ENCODE measurements at regions not wholly inside any gene's neighbourhood (a gene's known extent, or its start where the extent isn't known, plus 50 kb on each side); places are given as distances from the start of the nearest gene placed in this dataset.

DNA sequence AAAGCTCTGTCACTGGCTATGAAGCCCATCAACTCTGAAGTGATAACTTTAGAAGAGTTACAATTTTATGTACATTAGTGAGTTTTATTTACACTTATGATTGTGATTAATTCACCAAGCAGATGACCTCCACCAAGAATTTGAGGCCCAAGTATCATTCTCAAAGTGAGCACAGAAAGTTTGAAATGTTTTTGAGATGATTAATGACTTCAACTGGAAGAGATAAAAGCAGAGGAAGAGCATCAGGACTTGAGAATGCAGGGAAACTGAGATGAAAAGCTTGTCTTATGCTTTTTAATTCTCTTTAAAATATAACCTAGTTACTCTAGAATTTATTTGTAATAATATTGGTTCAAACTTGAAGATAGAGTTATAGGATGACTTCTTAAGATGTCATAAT, 112.8 kb upstream of the H2AZ1 start:
- TF ChIP-seq, protein P1, sequence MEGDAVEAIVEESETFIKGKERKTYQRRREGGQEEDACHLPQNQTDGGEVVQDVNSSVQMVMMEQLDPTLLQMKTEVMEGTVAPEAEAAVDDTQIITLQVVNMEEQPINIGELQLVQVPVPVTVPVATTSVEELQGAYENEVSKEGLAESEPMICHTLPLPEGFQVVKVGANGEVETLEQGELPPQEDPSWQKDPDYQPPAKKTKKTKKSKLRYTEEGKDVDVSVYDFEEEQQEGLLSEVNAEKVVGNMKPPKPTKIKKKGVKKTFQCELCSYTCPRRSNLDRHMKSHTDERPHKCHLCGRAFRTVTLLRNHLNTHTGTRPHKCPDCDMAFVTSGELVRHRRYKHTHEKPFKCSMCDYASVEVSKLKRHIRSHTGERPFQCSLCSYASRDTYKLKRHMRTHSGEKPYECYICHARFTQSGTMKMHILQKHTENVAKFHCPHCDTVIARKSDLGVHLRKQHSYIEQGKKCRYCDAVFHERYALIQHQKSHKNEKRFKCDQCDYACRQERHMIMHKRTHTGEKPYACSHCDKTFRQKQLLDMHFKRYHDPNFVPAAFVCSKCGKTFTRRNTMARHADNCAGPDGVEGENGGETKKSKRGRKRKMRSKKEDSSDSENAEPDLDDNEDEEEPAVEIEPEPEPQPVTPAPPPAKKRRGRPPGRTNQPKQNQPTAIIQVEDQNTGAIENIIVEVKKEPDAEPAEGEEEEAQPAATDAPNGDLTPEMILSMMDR (IDR thresholded peaks at IDR 0.05), result no peak
- no peak for TF ChIP-seq POLR2A (IDR thresholded peaks at IDR 0.05)

Data from body of pancreas (tissue), 4 donors.